B cell (primary cell): ENCODE measurements at regions not wholly inside any gene's neighbourhood (a gene's known extent, or its start where the extent isn't known, plus 50 kb on each side); places are given as distances from the start of the nearest gene placed in this dataset.

Source experiments
- ATAC-seq: fragments of 200-7000 bp; cut with Tn5 transposase; one replicate; pipeline ENCODE4 v1.10.0; 2021; ENCODE audit warnings: low read depth, mild to moderate bottlenecking, moderate number of reproducible peaks, moderate library complexity
- CTCF ChIA-PET: fragments of 350-600 bp; sonication (Branson Sonifier 250); formaldehyde crosslinking; loops from one replicate; lab custom pipeline; 2021; ENCODE audit warnings: antibody characterized with exemption, inconsistent platforms; lab: Charles Lee
- POLR2A ChIA-PET: fragments of 350-600 bp; sonication (Branson Sonifier 250); formaldehyde crosslinking; loops from one replicate; lab custom pipeline; 2021; ENCODE audit warnings: antibody characterized with exemption; lab: Charles Lee
- DNase-seq: peaks from one replicate; pipeline ENCODE4 v3.0.0; 2013
- H2AFZ ChIP-seq: 2 replicates; pipeline ENCODE4 v1.6.1; 2012; ENCODE audit warnings: mild to moderate bottlenecking, low read depth, low read length; ENCODE audit not compliant: insufficient read depth, poor library complexity, severe bottlenecking
- H3K27ac ChIP-seq, 2 donors: 1 replicate in 1 of 2; 2 replicates in 1 of 2; pipeline ENCODE4 v1.5.1; 2012 to 2013; ENCODE audit warnings: low read length in 2 of 2, mild to moderate bottlenecking in 2 of 2, moderate library complexity in 1 of 2
- H3K27me3 ChIP-seq, 4 experiments: fragments of 200-600 bp in 1 of 4; sonication (generic) in 1 of 4; replicated peaks in 1 of 4; 1 replicate in 2 of 4; 2 replicates in 2 of 4; pipeline versions ENCODE4 v1.6.1 to v1.7.0; 2013 to 2016; ENCODE audit warnings: low read length in 3 of 4, mild to moderate bottlenecking in 2 of 4, mixed read lengths in 1 of 4, moderate library complexity in 1 of 4; ENCODE audit not compliant: insufficient read depth in 4 of 4, control insufficient read depth in 3 of 4; ENCODE audit errors: control extremely low read depth in 1 of 4
- H3K36me3 ChIP-seq, 2 experiments: replicated peaks in 1 of 2; 1 replicate in 1 of 2; 2 replicates in 1 of 2; pipeline versions ENCODE4 v1.6.1 to v1.7.1; 2013; ENCODE audit warnings: low read length in 1 of 2; ENCODE audit not compliant: insufficient read depth in 2 of 2, control insufficient read depth in 1 of 2; ENCODE audit errors: control extremely low read depth in 1 of 2, extremely low read depth in 1 of 2
- H3K4me1 ChIP-seq, 2 donors: fragments of 200-600 bp in 1 of 2; sonication (generic) in 1 of 2; 1 replicate in 1 of 2; 2 replicates in 1 of 2; pipeline versions ENCODE4 v1.5.1 to v1.6.1; 2013 to 2017; ENCODE audit warnings: low read length in 2 of 2; ENCODE audit not compliant: control insufficient read depth in 2 of 2, insufficient read depth in 2 of 2
- H3K4me2 ChIP-seq: replicated peaks from 2 replicates; pipeline ENCODE3; 2012; ENCODE audit warnings: mild to moderate bottlenecking, low read depth, low read length; ENCODE audit not compliant: poor library complexity, severe bottlenecking
- H3K4me3 ChIP-seq, 5 experiments: fragments of 200-600 bp in 1 of 5; sonication (generic) in 1 of 5; 1 replicate in 3 of 5; 2 replicates in 2 of 5; pipeline versions ENCODE4 v1.5.1 to v1.7.0; 2011 to 2016; ENCODE audit warnings: low read length in 4 of 5, mild to moderate bottlenecking in 4 of 5, low read depth in 2 of 5, control low read depth in 1 of 5, moderate library complexity in 1 of 5; ENCODE audit not compliant: insufficient read depth in 1 of 5; ENCODE audit errors: control extremely low read depth in 1 of 5, extremely low read depth in 1 of 5
- H3K79me2 ChIP-seq: fragments of 200-600 bp; sonication (generic); one replicate; pipeline ENCODE4 v1.6.0; 2016; ENCODE audit warnings: low read length; ENCODE audit not compliant: control insufficient read depth, insufficient read depth
- H3K9ac ChIP-seq: fragments of 200-600 bp; sonication (generic); 2 replicates; pipeline ENCODE4 v1.6.1; 2017; ENCODE audit warnings: mild to moderate bottlenecking, low read length, moderate library complexity
- H3K9me3 ChIP-seq, 3 donors: one replicate each; pipeline versions ENCODE4 v1.6.1 to v1.7.1; 2013; ENCODE audit warnings: low read length in 2 of 3; ENCODE audit not compliant: control insufficient read depth in 2 of 3, insufficient read depth in 1 of 3; ENCODE audit errors: control extremely low read depth in 1 of 3
- H4K20me1 ChIP-seq: 2 replicates; pipeline ENCODE4 v1.6.0; 2012; ENCODE audit warnings: mild to moderate bottlenecking, low read length; ENCODE audit not compliant: insufficient read depth, control insufficient read depth, poor library complexity, severe bottlenecking
- H3K27ac Mint-ChIP-seq: one replicate; pipeline ENCODE4 v1.8.0; 2021; ENCODE audit warnings: mixed read lengths
- H3K27me3 Mint-ChIP-seq: one replicate; pipeline ENCODE4 v1.8.0; 2021; ENCODE audit warnings: mixed read lengths
- H3K4me1 Mint-ChIP-seq: one replicate; pipeline ENCODE4 v1.8.0; 2021; ENCODE audit warnings: mixed read lengths
- H3K4me3 Mint-ChIP-seq: one replicate; pipeline ENCODE4 v1.8.0; 2021; ENCODE audit warnings: mixed read lengths
- H3K9me3 Mint-ChIP-seq: one replicate; pipeline ENCODE4 v1.8.0; 2022; ENCODE audit warnings: mixed read lengths; ENCODE audit not compliant: insufficient read depth
- EZH2 ChIP-seq: IDR thresholded peaks from 2 replicates; pipeline ENCODE4 v1.6.1; 2012; ENCODE audit warnings: borderline replicate concordance, low read depth, mild to moderate bottlenecking, moderate library complexity, low read length; ENCODE audit not compliant: insufficient read depth, poor library complexity, severe bottlenecking
- WGBS: methylation state at CpG from one replicate; pipeline ENCODE4 v1.1.5; 2013; ENCODE audit warnings: missing lambda C conversion rate; ENCODE audit not compliant: insufficient coverage; 5-methylcytosine and 5-hydroxymethylcytosine counted together
- intact Hi-C: fragments of 100-400 bp; cut with micrococcal nuclease; formaldehyde crosslinking; loops from one replicate; pipeline ENCODE4 v1.10.0; 2022
- TF ChIP-seq, protein P1 (sequence below): fragments of 200-600 bp; IDR thresholded peaks from one replicate; pipeline ENCODE4 v1.8.0; 2022; ENCODE audit warnings: antibody characterized with exemption, mild to moderate bottlenecking

DNA sequence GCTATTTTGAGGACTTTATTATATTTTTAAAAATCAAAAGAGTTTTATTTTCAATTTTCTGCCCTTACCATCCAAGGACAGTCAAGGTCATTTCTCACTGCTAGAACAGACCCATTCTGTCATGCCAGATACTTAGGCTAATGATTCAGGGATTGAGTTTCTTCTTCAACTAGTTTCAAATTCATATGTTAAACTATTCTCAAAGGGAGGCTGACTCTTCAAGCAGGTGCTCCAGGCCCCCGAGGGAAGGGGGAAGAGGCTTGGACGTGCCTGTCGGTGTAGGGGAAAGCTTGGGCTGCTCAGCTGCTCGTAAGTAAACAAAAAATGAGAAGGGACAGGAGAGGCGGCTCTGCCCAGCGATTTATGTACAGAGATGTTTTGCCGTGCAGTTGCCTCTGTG is 69.4 kb upstream of the MYLIP start:
- no peak overlapping the region for H3K27ac ChIP-seq
- WGBS: 87% methylated on average over 7 of the region's 7 CpGs
- no peak overlapping the region for H2AFZ ChIP-seq
- Mint-ChIP-seq H3K4me3 (no peak overlapping the region), H3K27me3 (no peaks in the 10 kb centered on the region), H3K27ac (no peak overlapping the region), H3K4me1 (no peaks in the 10 kb centered on the region), H3K9me3 (no peaks in the 10 kb centered on the region)
- no peak for ATAC-seq
- CTCF ChIA-PET: no interaction called here
- H3K4me3 ChIP-seq: no peak overlapping the region
- H4K20me1 ChIP-seq: no peaks in the 10 kb centered on the region
- H3K36me3 ChIP-seq: no peaks in the 10 kb centered on the region
- no peak overlapping the region for H3K9ac ChIP-seq
- no peak overlapping the region for H3K4me2 ChIP-seq
- no peaks in the 10 kb centered on the region for H3K79me2 ChIP-seq
- intact Hi-C loops: no loop called here
- no peaks in the 10 kb centered on the region for H3K9me3 ChIP-seq
- no peak for DNase-seq
- H3K27me3 ChIP-seq: no peaks in the 10 kb centered on the region
- TF ChIP-seq, protein P1, sequence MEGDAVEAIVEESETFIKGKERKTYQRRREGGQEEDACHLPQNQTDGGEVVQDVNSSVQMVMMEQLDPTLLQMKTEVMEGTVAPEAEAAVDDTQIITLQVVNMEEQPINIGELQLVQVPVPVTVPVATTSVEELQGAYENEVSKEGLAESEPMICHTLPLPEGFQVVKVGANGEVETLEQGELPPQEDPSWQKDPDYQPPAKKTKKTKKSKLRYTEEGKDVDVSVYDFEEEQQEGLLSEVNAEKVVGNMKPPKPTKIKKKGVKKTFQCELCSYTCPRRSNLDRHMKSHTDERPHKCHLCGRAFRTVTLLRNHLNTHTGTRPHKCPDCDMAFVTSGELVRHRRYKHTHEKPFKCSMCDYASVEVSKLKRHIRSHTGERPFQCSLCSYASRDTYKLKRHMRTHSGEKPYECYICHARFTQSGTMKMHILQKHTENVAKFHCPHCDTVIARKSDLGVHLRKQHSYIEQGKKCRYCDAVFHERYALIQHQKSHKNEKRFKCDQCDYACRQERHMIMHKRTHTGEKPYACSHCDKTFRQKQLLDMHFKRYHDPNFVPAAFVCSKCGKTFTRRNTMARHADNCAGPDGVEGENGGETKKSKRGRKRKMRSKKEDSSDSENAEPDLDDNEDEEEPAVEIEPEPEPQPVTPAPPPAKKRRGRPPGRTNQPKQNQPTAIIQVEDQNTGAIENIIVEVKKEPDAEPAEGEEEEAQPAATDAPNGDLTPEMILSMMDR: no peak
- TF ChIP-seq EZH2: no peak
- H3K4me1 ChIP-seq: no peaks in the 10 kb centered on the region
- POLR2A ChIA-PET: no interaction called here

DNA sequence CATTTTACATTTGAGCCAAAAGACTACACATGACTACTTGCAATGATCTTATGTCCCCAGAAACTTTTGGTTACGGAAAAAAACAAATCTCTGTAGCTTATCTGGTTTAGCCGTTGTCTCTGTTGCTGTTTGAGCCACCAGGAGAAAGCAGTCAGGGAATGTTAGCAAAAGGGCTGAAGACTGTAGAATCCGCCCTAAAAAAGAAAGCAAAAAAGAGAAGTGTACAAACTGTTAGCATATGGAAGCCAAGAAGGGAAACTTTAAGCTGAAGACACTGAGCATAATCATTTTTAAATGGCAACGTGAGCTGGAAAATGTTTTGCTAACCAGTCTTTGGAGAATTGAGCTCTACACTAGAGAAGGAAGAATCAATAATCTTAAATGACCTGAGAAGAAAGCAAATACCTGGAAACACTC is 69.9 kb upstream of the MYLIP start:
- Histone ChIP-seq H3K9me3 (no peaks in the 10 kb centered on the region), H3K9ac (no peak overlapping the region), H2AFZ (no peak overlapping the region), H3K4me3 (no peak overlapping the region), H3K4me1 (no peaks in the 10 kb centered on the region), H3K27me3 (no peaks in the 10 kb centered on the region), H3K27ac (no peak overlapping the region), H3K79me2 (no peaks in the 10 kb centered on the region), H3K4me2 (no peak overlapping the region), H3K36me3 (no peaks in the 10 kb centered on the region), H4K20me1 (no peaks in the 10 kb centered on the region)
- POLR2A ChIA-PET: no interaction called here
- DNase-seq (no peak), ATAC-seq (no peak)
- WGBS: 85% methylated on average over 3 of the region's 4 CpGs
- Mint-ChIP-seq H3K27ac (no peak overlapping the region), H3K4me3 (no peak overlapping the region), H3K9me3 (no peaks in the 10 kb centered on the region), H3K4me1 (no peaks in the 10 kb centered on the region), H3K27me3 (no peaks in the 10 kb centered on the region)
- intact Hi-C loops: no loop called here
- TF ChIP-seq, protein P1: no peak
- no peak for TF ChIP-seq EZH2
- CTCF ChIA-PET: no interaction called here
